Stimulated activated CD4-positive, alpha-beta T cell treated with anti-CD3 and anti-CD28 coated beads, Interleukin-12 subunit alpha, Interleukin-12 subunit beta, amount 100 ng/mL, for 4 hours (primary cell): ENCODE measurements at regions not wholly inside any gene's neighbourhood (a gene's known extent, or its start where the extent isn't known, plus 50 kb on each side); places are given as distances from the start of the nearest gene placed in this dataset.
"Not testable (repeated sequence)": the region's sequence is repeated elsewhere in the genome, so short reads cannot be mapped to it uniquely, and the experiment has no call there.

ENCODE experiments used
- DNase-seq: peaks from one replicate; pipeline ENCODE4 v3.0.0-alpha.2; 2020

GRCh38 chr1:114260805-114261484, 107.3 kb upstream of the SYT6 start:
- DNase-seq = no peak

- DNase-seq = no peak
These were observed 106.0 kb upstream of the SYT6 start for GRCh38 chr1:114259511-114260160.

GRCh38 chr1:114258633-114259032, 105.0 kb upstream of the SYT6 start:
- no peak for DNase-seq

- DNase-seq = no peak
These were observed 104.4 kb upstream of the SYT6 start for GRCh38 chr1:114258074-114258473.

- DNase-seq = no peak
These were observed 103.9 kb upstream of the SYT6 start for GRCh38 chr1:114257554-114257953.

GRCh38 chr1:114253900-114254299, 100.2 kb upstream of the SYT6 start:
- no peak for DNase-seq

- no peak for DNase-seq
These were observed 97.9 kb upstream of the SYT6 start for GRCh38 chr1:114251573-114251939.

GRCh38 chr1:114250683-114251572, 97.3 kb upstream of the SYT6 start:
- DNase-seq = no peak

- no peak for DNase-seq
These were observed 96.0 kb upstream of the SYT6 start for GRCh38 chr1:114249691-114250090.

- DNase-seq = no peak
These were observed 94.5 kb upstream of the SYT6 start for GRCh38 chr1:114248162-114248561.

- DNase-seq = not testable (repeated sequence)
These were observed 89.0 kb upstream of the SYT6 start for GRCh38 chr1:114242531-114243210.

- DNase-seq = no peak
These were observed 84.4 kb upstream of the SYT6 start for GRCh38 chr1:114238053-114238452.

GRCh38 chr1:114236517-114236916, 82.8 kb upstream of the SYT6 start:
- no peak for DNase-seq

- DNase-seq = no peak
These were observed 82.3 kb upstream of the SYT6 start for GRCh38 chr1:114235960-114236359.

- no peak for DNase-seq
These were observed 81.6 kb upstream of the SYT6 start for GRCh38 chr1:114235281-114235680.

- DNase-seq = no peak
These were observed 80.9 kb upstream of the SYT6 start for GRCh38 chr1:114234408-114235124.

- no peak for DNase-seq
These were observed 79.0 kb upstream of the SYT6 start for GRCh38 chr1:114232691-114233090.

- DNase-seq = no peak
These were observed 77.6 kb upstream of the SYT6 start for GRCh38 chr1:114231301-114231700.

GRCh38 chr1:114229368-114229767, 75.7 kb upstream of the SYT6 start:
- DNase-seq = no peak

GRCh38 chr1:114227059-114227458, 73.4 kb upstream of the SYT6 start:
- no peak for DNase-seq

GRCh38 chr1:114224196-114224907, 70.7 kb upstream of the SYT6 start:
- DNase-seq = no peak

GRCh38 chr1:114222920-114223319, 69.3 kb upstream of the SYT6 start:
- DNase-seq = no peak
